ENCODE measurements at regions not wholly inside any gene's neighbourhood (a gene's known extent, or its start where the extent isn't known, plus 50 kb on each side); places are given as distances from the start of the nearest gene placed in this dataset.

GRCh38 chr6:8859501-8859900 is 424.2 kb upstream of the SLC35B3 start:
- H2AK9ac ChIP-seq (replicated peaks; ENCODE audit: low read depth, low read length, poor library complexity): no peak overlapping the region
- H4K20me1 ChIP-seq (ENCODE audit: insufficient read depth, low read length): no peaks in the 10 kb centered on the region
- H2AK5ac ChIP-seq (ENCODE audit: low read depth, low read length): no peak overlapping the region
- no peak overlapping the region for H3K56ac ChIP-seq (ENCODE audit: extremely low read depth, insufficient read depth, low read length)
- H3K4me3 ChIP-seq (ENCODE audit: insufficient read depth, low read depth, low read length): no peak overlapping the region
- no peak overlapping the region for H2BK5ac ChIP-seq (ENCODE audit: low read depth, low read length, poor library complexity, severe bottlenecking)
- DNase-seq (no peak), ATAC-seq (ENCODE audit: low read depth) (no peak)
- no peaks in the 10 kb centered on the region for H3K79me1 ChIP-seq (ENCODE audit: low read depth in 1 of 2, low read length in 2 of 2)
- WGBS, 2 experiments (ENCODE audit: extremely low coverage in 2 of 2, insufficient read length in 1 of 2): no CpG with 5 or more reads among the region's 3 CpGs
- no peak overlapping the region for H4K91ac ChIP-seq (ENCODE audit: insufficient read depth, low read depth, low read length)
- intact Hi-C loops (cut with micrococcal nuclease) (no loop called here), dilution Hi-C loops (cut with HindIII; ENCODE audit: low sequenced_read_pairs, unreplicated experiment) (no loop called here), in situ Hi-C loops (cut with MboI; ENCODE audit: low sequenced_read_pairs) (no loop called here)
- H3K27ac ChIP-seq (ENCODE audit: insufficient read depth, low read length): no peak overlapping the region
- no peak overlapping the region for H3K4me2 ChIP-seq (ENCODE audit: low read depth, low read length)
- no peak overlapping the region for H2BK20ac ChIP-seq (ENCODE audit: low read depth, low read length)
- no peak overlapping the region for H3K18ac ChIP-seq (ENCODE audit: low read depth, low read length)
- no peak overlapping the region for H3K23ac ChIP-seq (ENCODE audit: low read depth, low read length)
- H3K36me3 ChIP-seq (ENCODE audit: control insufficient read depth, insufficient read depth, low read length): no peaks in the 10 kb centered on the region
- H2BK15ac ChIP-seq (ENCODE audit: low read depth, low read length): no peak overlapping the region
- no peaks in the 10 kb centered on the region for H3K27me3 ChIP-seq (ENCODE audit: control insufficient read depth, insufficient read depth, low read length)
- H3K9ac ChIP-seq (ENCODE audit: low read depth, low read length): no peak overlapping the region
- no peak overlapping the region for H3K4ac ChIP-seq (ENCODE audit: low read depth, low read length)
- no TSS peak for BruUV-seq (replicated peaks)
- H3K4me1 ChIP-seq (ENCODE audit: control insufficient read depth, insufficient read depth, low read length): no peaks in the 10 kb centered on the region
- peaks cover 11% of the 10 kb centered on the region for H3K9me3 ChIP-seq (ENCODE audit: control insufficient read depth, insufficient read depth, low read length)
- no peaks in the 10 kb centered on the region for H3K9me1 ChIP-seq (ENCODE audit: insufficient read depth, low read length)
- ChIA-PET POLR2A (ENCODE audit: unreplicated experiment) (no interaction called here), CTCF (no interaction called here)
- no peak overlapping the region for H4K5ac ChIP-seq (ENCODE audit: low read depth, low read length)
- no peak overlapping the region for H4K8ac ChIP-seq (ENCODE audit: low read depth in 2 of 2, low read length in 2 of 2)
- no peak overlapping the region for H2BK120ac ChIP-seq (ENCODE audit: low read depth, low read length)
- no peak overlapping the region for H2AFZ ChIP-seq (replicated peaks; ENCODE audit: low read length, poor library complexity)
- H3K14ac ChIP-seq (replicated peaks; ENCODE audit: low read depth, low read length): no peak overlapping the region
- TF ChIP-seq FOS (IDR thresholded peaks at IDR 0.05; ENCODE audit: low read depth, low read length) (no peak), RFX5 (IDR thresholded peaks at IDR 0.05; ENCODE audit: low read depth, low read length) (no peak), CHD1 (IDR thresholded peaks at IDR 0.05; ENCODE audit: low read depth, low read length) (no peak), CEBPB (IDR thresholded peaks at IDR 0.05; ENCODE audit: low read depth, low read length) (no peak), ELK1 (IDR thresholded peaks at IDR 0.05; ENCODE audit: borderline replicate concordance, low read depth, low read length) (no peak), USF2 (IDR thresholded peaks at IDR 0.05; ENCODE audit: low read depth, low read length) (no peak), MAZ (IDR thresholded peaks at IDR 0.05; ENCODE audit: borderline replicate concordance, low read depth, low read length) (no peak), RCOR1 (IDR thresholded peaks at IDR 0.05; ENCODE audit: insufficient replicate concordance, low read length) (no peak)
